Transverse colon (tissue), 4 donors: ENCODE measurements at regions not wholly inside any gene's neighbourhood (a gene's known extent, or its start where the extent isn't known, plus 50 kb on each side); places are given as distances from the start of the nearest gene placed in this dataset.

Experiments used
- EP300 ChIP-seq: sonication (generic); formaldehyde crosslinking; IDR thresholded peaks from one replicate; pipeline ENCODE4 v1.6.1; 2017; ENCODE audit warnings: antibody characterized with exemption, low read depth
- POLR2A ChIP-seq: fragments of 450-650 bp; IDR thresholded peaks from one replicate; pipeline ENCODE4 v1.6.1; 2016; ENCODE audit warnings: antibody characterized with exemption, mild to moderate bottlenecking, moderate library complexity
- POLR2AphosphoS5 ChIP-seq, 3 donors: sonication (generic); formaldehyde crosslinking; IDR thresholded peaks; one replicate each; pipeline ENCODE4 v1.6.1; 2016; ENCODE audit warnings: antibody characterized with exemption in 3 of 3
- TF ChIP-seq, protein P1 (sequence below), 5 experiments: fragments of 200-600 bp in 3 of 5; fragments of 450-650 bp in 2 of 5; sonication (generic) in 3 of 5; IDR thresholded peaks; 1 replicate in 2 of 5; 2 replicates in 3 of 5; pipeline ENCODE4 v1.5.1; 2016 to 2017; ENCODE audit warnings: antibody characterized with exemption in 5 of 5, inconsistent platforms in 3 of 5, mild to moderate bottlenecking in 2 of 5, moderate library complexity in 1 of 5

DNA sequence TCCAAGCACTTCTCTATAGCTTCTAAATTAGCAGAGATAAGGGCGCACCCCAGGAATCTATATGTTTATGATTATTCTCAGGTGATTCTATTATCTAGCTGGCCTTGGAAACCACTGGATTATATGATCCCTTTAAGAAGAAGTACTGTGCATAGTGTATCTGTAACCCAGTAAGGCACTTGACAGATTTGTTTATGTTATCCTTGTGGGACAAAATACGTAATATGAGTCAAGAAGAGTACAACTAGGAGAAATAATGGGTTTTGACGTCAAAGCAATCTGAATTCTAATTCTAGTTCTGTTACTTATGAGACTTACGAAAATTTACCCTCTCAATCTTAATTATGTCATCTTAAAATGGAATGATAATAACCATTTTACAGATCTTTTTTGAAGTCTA lies 259.6 kb upstream of the NAV3 start:
- TF ChIP-seq, protein P1, sequence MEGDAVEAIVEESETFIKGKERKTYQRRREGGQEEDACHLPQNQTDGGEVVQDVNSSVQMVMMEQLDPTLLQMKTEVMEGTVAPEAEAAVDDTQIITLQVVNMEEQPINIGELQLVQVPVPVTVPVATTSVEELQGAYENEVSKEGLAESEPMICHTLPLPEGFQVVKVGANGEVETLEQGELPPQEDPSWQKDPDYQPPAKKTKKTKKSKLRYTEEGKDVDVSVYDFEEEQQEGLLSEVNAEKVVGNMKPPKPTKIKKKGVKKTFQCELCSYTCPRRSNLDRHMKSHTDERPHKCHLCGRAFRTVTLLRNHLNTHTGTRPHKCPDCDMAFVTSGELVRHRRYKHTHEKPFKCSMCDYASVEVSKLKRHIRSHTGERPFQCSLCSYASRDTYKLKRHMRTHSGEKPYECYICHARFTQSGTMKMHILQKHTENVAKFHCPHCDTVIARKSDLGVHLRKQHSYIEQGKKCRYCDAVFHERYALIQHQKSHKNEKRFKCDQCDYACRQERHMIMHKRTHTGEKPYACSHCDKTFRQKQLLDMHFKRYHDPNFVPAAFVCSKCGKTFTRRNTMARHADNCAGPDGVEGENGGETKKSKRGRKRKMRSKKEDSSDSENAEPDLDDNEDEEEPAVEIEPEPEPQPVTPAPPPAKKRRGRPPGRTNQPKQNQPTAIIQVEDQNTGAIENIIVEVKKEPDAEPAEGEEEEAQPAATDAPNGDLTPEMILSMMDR (IDR thresholded peaks at IDR 0.05): no peak
- TF ChIP-seq POLR2A (no peak), EP300 (no peak), POLR2AphosphoS5 (IDR thresholded peaks at IDR 0.05) (no peak)
